Tibial nerve (tissue), 4 donors: ENCODE measurements at regions not wholly inside any gene's neighbourhood (a gene's known extent, or its start where the extent isn't known, plus 50 kb on each side); places are given as distances from the start of the nearest gene placed in this dataset.

Experiments
- DNase-seq, 2 donors: peaks; one replicate each; pipeline ENCODE4 v3.0.0-alpha.2; 2019; ENCODE audit warnings: low spot score in 2 of 2
- H3K27ac ChIP-seq, 4 donors: fragments of 200-600 bp; sonication (generic) in 3 of 4; one replicate each; pipeline ENCODE4 v1.5.1; 2017 to 2019; ENCODE audit warnings: mild to moderate bottlenecking in 1 of 4
- H3K27me3 ChIP-seq, 2 donors: fragments of 200-600 bp; sonication (generic) in 1 of 2; one replicate each; pipeline versions ENCODE4 v1.5.1 to v1.6.0; 2017 to 2019
- H3K36me3 ChIP-seq, 3 donors: fragments of 200-600 bp; sonication (generic); one replicate each; pipeline ENCODE4 v1.5.1; 2018 to 2019
- H3K4me1 ChIP-seq, 4 donors: fragments of 200-600 bp; sonication (generic) in 3 of 4; one replicate each; pipeline ENCODE4 v1.5.1; 2017 to 2019
- H3K4me3 ChIP-seq, 4 donors: fragments of 200-600 bp; sonication (generic) in 3 of 4; one replicate each; pipeline ENCODE4 v1.5.1; 2017 to 2019; ENCODE audit warnings: mild to moderate bottlenecking in 1 of 4, moderate library complexity in 1 of 4
- H3K9me3 ChIP-seq, 4 donors: fragments of 200-600 bp; sonication (generic) in 3 of 4; one replicate each; pipeline ENCODE4 v1.5.1; 2017 to 2019
- CTCF ChIP-seq, 5 experiments: fragments of 200-600 bp in 3 of 5; fragments of 450-650 bp in 2 of 5; sonication (generic) in 3 of 5; IDR thresholded peaks; one replicate each; pipeline ENCODE4 v1.5.1; 2016 to 2019; ENCODE audit warnings: antibody characterized with exemption in 5 of 5, mild to moderate bottlenecking in 3 of 5, moderate library complexity in 2 of 5
- EP300 ChIP-seq, 2 donors: sonication (generic); formaldehyde crosslinking; IDR thresholded peaks; one replicate each; pipeline ENCODE4 v1.6.1; 2017; ENCODE audit warnings: antibody characterized with exemption in 2 of 2, mild to moderate bottlenecking in 1 of 2
- POLR2A ChIP-seq, 2 donors: fragments of 450-650 bp; IDR thresholded peaks; one replicate each; pipeline ENCODE4 v1.6.1; 2017; ENCODE audit warnings: antibody characterized with exemption in 2 of 2, mild to moderate bottlenecking in 2 of 2, moderate library complexity in 2 of 2
- WGBS, 2 donors: methylation state at CpG; one replicate each; pipeline ENCODE4 v1.1.5; 2018; 5-methylcytosine and 5-hydroxymethylcytosine counted together

GRCh38 chr1:78722521-78722920 lies 72.9 kb downstream of the IFI44 start:
- no peak for DNase-seq
- Histone ChIP-seq H3K27ac (no peak overlapping the region), H3K4me1 (no peaks in the 10 kb centered on the region), H3K36me3 (no peaks in the 10 kb centered on the region), H3K4me3 (no peak overlapping the region), H3K27me3 (no peaks in the 10 kb centered on the region), H3K9me3 (no peaks in the 10 kb centered on the region)
- WGBS, 2 donors, result 27 to 39% methylated on average over 1 of the region's 1 CpG
- TF ChIP-seq EP300 (IDR thresholded peaks at IDR 0.05) (no peak), CTCF (IDR thresholded peaks at IDR 0.05) (no peak), POLR2A (IDR thresholded peaks at IDR 0.05) (no peak)

GRCh38 chr1:78722947-78723346 lies 73.3 kb downstream of the IFI44 start:
- no peaks in the 10 kb centered on the region for H3K4me1 ChIP-seq
- H3K36me3 ChIP-seq, result no peaks in the 10 kb centered on the region
- TF ChIP-seq EP300 (IDR thresholded peaks at IDR 0.05), result no peak
- no peak for TF ChIP-seq POLR2A (IDR thresholded peaks at IDR 0.05)
- no peak for TF ChIP-seq CTCF (IDR thresholded peaks at IDR 0.05)
- no peaks in the 10 kb centered on the region for H3K27me3 ChIP-seq
- H3K9me3 ChIP-seq, result no peaks in the 10 kb centered on the region
- H3K27ac ChIP-seq, result no peak overlapping the region
- WGBS, 2 donors, result 72 to 75% methylated on average over 3 of the region's 3 CpGs
- no peak for DNase-seq
- H3K4me3 ChIP-seq, result no peak overlapping the region

- Histone ChIP-seq H3K9me3 (no peaks in the 10 kb centered on the region), H3K36me3 (no peaks in the 10 kb centered on the region), H3K27me3 (no peaks in the 10 kb centered on the region), H3K27ac (no peak overlapping the region), H3K4me3 (no peak overlapping the region), H3K4me1 (no peaks in the 10 kb centered on the region)
- DNase-seq, result no peak
- 82 to 91% methylated on average over 1 of the region's 1 CpG for WGBS, 2 donors
- TF ChIP-seq EP300 (IDR thresholded peaks at IDR 0.05) (no peak), CTCF (IDR thresholded peaks at IDR 0.05) (no peak), POLR2A (IDR thresholded peaks at IDR 0.05) (no peak)
Observed at GRCh38 chr1:78726686-78727085, 77.1 kb downstream of the IFI44 start.

- Histone ChIP-seq H3K4me3 (no peak overlapping the region), H3K4me1 (no peaks in the 10 kb centered on the region), H3K9me3 (no peaks in the 10 kb centered on the region), H3K27me3 (no peaks in the 10 kb centered on the region), H3K27ac (no peak overlapping the region), H3K36me3 (no peaks in the 10 kb centered on the region)
- no peak for DNase-seq
- TF ChIP-seq CTCF (IDR thresholded peaks at IDR 0.05) (no peak), POLR2A (IDR thresholded peaks at IDR 0.05) (no peak), EP300 (IDR thresholded peaks at IDR 0.05) (no peak)
- 89 to 92% methylated on average over 12 of the region's 12 CpGs for whole genome bisulfite sequencing, 2 donors
Observed at GRCh38 chr1:78728359-78728758, 78.7 kb downstream of the IFI44 start.

DNA sequence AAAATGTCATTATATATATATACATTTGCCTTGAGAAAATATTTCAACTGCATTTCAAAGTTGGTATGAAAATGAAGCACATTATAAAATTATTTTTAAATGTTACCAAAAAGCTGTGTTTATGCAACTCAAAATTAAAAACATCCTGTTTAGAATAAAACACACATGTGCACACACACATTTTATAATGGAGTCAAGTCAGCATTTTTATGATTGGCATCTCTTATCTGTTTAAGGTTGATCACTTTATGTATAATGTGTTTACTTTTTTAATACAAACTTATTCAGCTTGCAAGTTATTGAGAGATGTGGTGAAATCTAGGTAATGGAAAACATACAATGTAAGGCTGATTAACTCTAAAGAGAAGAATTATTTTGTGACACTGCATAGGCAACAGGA lies 80.4 kb downstream of the IFI44 start:
- H3K36me3 ChIP-seq, result no peaks in the 10 kb centered on the region
- no peak for DNase-seq
- no peaks in the 10 kb centered on the region for H3K4me1 ChIP-seq
- H3K27ac ChIP-seq, result no peak overlapping the region
- no peak overlapping the region for H3K4me3 ChIP-seq
- no peak for TF ChIP-seq EP300 (IDR thresholded peaks at IDR 0.05)
- no peak for TF ChIP-seq POLR2A (IDR thresholded peaks at IDR 0.05)
- TF ChIP-seq CTCF (IDR thresholded peaks at IDR 0.05), result no peak
- H3K27me3 ChIP-seq, result no peaks in the 10 kb centered on the region
- no peaks in the 10 kb centered on the region for H3K9me3 ChIP-seq
